ENCODE measurements at regions not wholly inside any gene's neighbourhood (a gene's known extent, or its start where the extent isn't known, plus 50 kb on each side); places are given as distances from the start of the nearest gene placed in this dataset.

DNA sequence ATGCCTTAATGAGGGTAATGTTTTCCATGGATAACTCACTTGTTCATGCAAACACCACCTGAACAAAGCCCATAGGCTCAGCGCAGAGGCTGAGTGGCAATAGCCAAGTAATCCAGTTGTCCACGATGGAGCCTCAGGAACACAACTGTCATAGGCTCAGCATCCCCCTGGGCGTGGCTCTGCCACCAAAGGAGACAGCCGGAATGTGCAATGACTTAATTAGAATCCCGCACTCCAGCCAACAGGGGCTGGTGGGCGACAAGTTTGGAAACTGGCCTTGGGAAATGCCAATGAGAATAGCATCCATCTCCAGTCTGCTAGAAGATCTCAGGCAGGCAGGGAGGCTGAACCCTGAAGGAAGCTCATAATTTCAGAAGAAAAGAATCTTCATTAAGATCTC lies 411.7 kb upstream of the NRP1 start:
- DNase-seq (ENCODE audit: low read depth, low spot score): no peak

GRCh38 chr10:33743429-33743857 lies 409.0 kb upstream of the NRP1 start:
- DNase-seq (ENCODE audit: low read depth, low spot score): no peak

DNA sequence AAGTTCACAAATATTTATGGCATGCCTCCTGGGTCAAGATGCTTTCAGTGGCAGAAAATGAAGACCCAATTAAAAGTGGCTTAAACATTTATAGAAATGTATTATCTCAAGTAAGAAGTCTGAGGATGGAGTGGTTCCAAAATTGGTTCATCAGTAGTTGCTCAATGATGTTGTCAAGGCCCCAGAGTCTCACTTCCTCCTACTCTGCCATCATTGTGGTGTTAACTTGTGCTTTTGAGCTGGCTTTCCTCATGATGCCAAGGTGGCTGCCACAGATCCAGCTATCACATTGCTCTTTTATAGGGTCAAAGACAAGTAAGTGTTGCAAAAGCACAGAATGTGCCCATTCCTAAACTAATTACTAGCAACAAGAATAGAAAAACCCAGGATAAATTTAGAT lies 404.6 kb upstream of the NRP1 start:
- no peak for DNase-seq (ENCODE audit: low read depth, low spot score)

GRCh38 chr10:33735464-33735923 lies 401.0 kb upstream of the NRP1 start:
- DNase-seq (ENCODE audit: low read depth, low spot score): no peak

- DNase-seq (ENCODE audit: low read depth, low spot score): no peak
Measured at GRCh38 chr10:33734393-33735155, 400.1 kb upstream of the NRP1 start.

- no peak for DNase-seq (ENCODE audit: low read depth, low spot score)
Measured at GRCh38 chr10:33733058-33733457, 398.6 kb upstream of the NRP1 start.

- DNase-seq (ENCODE audit: low read depth, low spot score): no peak
Measured at GRCh38 chr10:33732161-33732680, 397.8 kb upstream of the NRP1 start.

DNA sequence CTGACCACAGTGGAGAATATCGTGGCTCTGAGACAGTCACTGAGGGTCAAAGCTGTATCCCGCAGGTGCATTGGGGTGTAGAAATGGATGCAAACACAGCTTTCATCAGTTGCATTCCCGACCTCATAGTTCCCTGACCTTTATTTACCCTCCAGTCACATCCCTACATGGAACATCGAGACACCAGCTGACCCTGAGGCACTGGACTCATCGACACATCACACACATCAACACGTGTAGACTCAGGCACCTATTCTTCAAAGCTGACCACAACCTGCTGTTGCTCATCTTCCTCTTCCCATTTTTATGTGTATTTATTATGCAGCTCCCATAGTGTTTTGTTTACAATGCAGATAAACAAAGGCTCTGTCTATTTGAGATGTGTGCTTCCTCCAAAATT lies 396.9 kb upstream of the NRP1 start:
- DNase-seq (ENCODE audit: low read depth, low spot score): no peak

DNA sequence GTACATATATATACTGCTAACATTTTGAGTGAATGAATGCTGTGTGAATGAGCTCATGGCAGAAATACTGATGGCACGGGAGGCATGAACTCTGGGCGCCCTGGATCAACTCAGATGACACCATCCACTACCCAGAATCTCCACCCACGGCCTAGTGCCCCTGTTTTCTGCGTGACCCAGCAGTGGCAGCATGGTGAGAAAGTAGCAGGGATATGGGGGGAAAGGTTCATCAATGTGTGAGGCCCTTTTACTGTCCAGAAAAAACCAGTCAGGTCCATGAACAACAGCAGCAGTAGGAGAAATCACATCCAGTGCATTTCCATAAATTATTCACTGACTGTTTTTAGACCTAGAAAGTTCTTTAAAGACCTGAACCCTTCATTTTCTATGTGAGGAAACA lies 391.0 kb upstream of the NRP1 start:
- no peak for DNase-seq (ENCODE audit: low read depth, low spot score)

GRCh38 chr10:33723181-33723580 lies 388.7 kb upstream of the NRP1 start:
- DNase-seq (ENCODE audit: low read depth, low spot score): no peak

GRCh38 chr10:33722067-33722466 lies 387.6 kb upstream of the NRP1 start:
- DNase-seq (ENCODE audit: low read depth, low spot score): no peak

DNA sequence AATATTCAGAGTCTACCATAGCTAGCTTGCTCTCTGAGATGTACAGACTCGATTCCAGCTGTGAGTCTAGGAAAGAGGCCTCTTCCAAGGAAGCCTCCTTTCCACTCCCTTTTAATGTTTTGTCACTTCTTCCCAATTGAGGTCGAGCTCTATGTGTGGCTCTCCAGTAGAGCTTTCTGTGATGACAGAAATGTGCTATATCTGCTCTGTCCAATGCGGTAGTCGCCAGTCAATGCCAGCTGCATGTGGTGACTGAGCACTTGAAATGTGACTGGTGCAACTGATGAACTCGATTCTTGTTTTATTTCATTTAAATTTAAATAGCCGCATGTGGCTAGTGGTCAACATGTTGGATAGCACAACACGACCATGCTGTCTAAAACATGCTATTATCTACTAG lies 387.0 kb upstream of the NRP1 start:
- no peak for DNase-seq (ENCODE audit: low read depth, low spot score)

- DNase-seq (ENCODE audit: low read depth, low spot score): no peak
Measured at GRCh38 chr10:33720161-33720560, 385.7 kb upstream of the NRP1 start.

- no peak for DNase-seq (ENCODE audit: low read depth, low spot score)
Measured at GRCh38 chr10:33719005-33719703, 384.7 kb upstream of the NRP1 start.

- no peak for DNase-seq (ENCODE audit: low read depth, low spot score)
Measured at GRCh38 chr10:33716501-33717267, 382.2 kb upstream of the NRP1 start.

- DNase-seq (ENCODE audit: low read depth, low spot score): no peak
Measured at GRCh38 chr10:33715303-33715975, 381.0 kb upstream of the NRP1 start.

GRCh38 chr10:33712825-33713224 lies 378.4 kb upstream of the NRP1 start:
- DNase-seq (ENCODE audit: low read depth, low spot score): peak; percentile 11

DNA sequence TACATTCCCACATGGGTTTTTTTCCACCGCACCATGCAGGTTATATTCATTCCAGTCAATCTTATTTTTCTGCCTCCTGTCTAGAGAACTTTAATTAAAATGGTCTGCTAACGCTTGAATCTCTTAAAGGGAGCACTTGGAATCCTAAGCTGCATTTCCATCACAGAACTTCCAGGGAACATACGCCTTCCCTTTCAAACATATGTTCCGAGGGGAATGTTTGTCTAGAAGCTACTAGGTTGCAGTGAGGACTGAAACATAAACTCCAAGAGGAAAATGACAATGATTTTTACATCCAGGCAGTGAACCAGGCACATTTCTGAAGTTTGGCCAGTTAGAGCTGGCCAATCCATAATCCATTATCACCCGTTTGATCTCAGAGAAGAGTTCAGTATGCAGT lies 375.5 kb upstream of the NRP1 start:
- no peak for DNase-seq (ENCODE audit: low read depth, low spot score)

DNA sequence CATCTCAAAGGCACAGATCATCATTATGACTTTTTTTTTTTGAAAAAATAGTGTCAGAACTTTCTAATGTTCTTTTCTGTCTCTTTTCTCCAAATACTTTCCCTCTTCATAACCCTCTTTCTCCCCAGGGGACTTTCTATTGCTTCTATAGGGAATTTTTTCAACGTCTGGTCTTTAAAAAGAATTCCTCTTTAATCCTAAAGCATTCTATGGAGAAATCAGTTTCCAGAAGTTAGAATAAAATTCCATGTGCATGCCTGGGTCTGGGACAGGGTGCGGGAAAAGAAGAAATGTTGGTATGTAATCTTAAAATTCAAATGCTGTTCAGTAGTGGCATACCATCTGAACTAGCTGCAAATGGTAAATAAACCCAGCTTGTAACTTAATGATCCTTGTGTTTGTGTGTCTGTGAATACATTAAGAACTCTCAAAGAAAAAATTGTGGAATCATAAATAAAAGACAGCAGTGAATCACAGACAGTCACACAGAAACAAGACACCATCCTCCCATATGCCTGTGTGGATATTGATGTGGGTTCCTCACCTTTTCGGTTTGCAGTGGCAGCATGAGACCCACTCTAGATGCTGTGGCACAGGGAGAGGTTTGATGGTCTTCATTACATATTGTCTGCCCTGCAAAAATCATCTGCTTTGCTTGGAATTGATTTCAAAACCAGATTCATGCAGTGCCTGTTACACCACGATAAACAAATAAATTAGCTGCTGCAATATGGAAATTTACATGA lies 374.7 kb upstream of the NRP1 start:
- no peak for DNase-seq (ENCODE audit: low read depth, low spot score)

DNA sequence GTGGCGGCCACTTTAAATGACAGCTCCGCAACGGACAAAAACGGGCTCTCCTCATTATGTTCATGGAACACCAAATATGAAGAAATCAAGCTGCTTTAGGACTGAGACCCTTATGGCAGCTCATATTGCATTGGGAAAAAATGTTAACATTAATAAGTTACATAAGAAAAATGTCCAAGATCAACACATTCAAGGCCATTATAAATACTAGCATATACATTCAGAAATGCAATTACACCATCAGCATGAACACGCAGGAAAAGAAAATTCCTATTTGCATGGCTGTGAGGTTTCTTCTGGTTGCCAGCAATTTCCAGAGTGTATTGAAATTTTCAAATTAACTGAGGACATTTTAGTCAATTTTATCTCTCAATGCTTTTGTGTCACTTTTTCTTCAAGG lies 374.1 kb upstream of the NRP1 start:
- no peak for DNase-seq (ENCODE audit: low read depth, low spot score)

DNA sequence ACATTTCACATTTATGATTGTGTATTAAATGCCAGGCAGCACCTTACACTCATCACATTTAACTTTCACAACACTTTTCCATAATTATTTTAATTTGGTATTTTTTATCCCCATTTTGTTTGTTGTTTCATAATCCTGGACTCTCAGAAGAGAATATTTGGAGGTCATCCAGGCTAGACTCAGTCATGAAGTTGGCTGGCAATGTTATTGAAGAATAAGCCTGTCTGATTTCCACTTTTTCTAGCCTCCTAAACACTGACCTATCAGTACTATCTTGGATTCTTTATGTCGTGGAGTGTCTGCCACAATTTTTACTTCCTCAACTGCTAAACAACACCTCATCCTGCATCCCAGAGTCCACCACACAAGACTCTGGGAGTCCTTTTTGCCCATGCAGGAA lies 372.3 kb upstream of the NRP1 start:
- no peak for DNase-seq (ENCODE audit: low read depth, low spot score)

Measured in ELF-1 (cell line).